Psoas muscle (tissue), 7 donors: ENCODE measurements at regions not wholly inside any gene's neighbourhood (a gene's known extent, or its start where the extent isn't known, plus 50 kb on each side); places are given as distances from the start of the nearest gene placed in this dataset.

Source experiments
- ATAC-seq, 4 donors: fragments of 200-7000 bp; cut with Tn5 transposase; one replicate each; pipeline ENCODE4 v1.9.1; 2020; ENCODE audit warnings: moderate library complexity in 3 of 4, mild to moderate bottlenecking in 2 of 4
- DNase-seq, 2 donors: peaks; one replicate each; pipeline ENCODE4 v3.0.0-alpha.2; 2020
- H3K27ac ChIP-seq: fragments of 200-600 bp; one replicate; pipeline ENCODE4 v1.8.0; 2022
- H3K27me3 ChIP-seq, 3 donors: fragments of 200-600 bp in 1 of 3; one replicate each; pipeline versions ENCODE4 v1.6.1 to v1.8.0; 2013 to 2022; ENCODE audit warnings: low read length in 2 of 3, mild to moderate bottlenecking in 2 of 3, moderate library complexity in 1 of 3; ENCODE audit not compliant: insufficient read depth in 3 of 3
- H3K36me3 ChIP-seq, 2 donors: fragments of 200-600 bp in 1 of 2; one replicate each; pipeline versions ENCODE4 v1.6.1 to v1.8.0; 2013 to 2022; ENCODE audit warnings: low read depth in 1 of 2, mild to moderate bottlenecking in 1 of 2, moderate library complexity in 1 of 2; ENCODE audit not compliant: insufficient read depth in 1 of 2
- H3K4me1 ChIP-seq: fragments of 200-600 bp; one replicate; pipeline ENCODE4 v1.8.0; 2022
- H3K4me3 ChIP-seq: fragments of 200-600 bp; one replicate; pipeline ENCODE4 v1.8.0; 2022; ENCODE audit warnings: mild to moderate bottlenecking
- H3K9me3 ChIP-seq: fragments of 200-600 bp; one replicate; pipeline ENCODE4 v1.8.0; 2022
- WGBS, 3 donors: extraction: QIAGEN DNeasy Blood & Tissue Kit; methylation state at CpG; one replicate each; pipeline versions ENCODE4 v1.1.6 to v1.1.7; 2013; 5-methylcytosine and 5-hydroxymethylcytosine counted together
- intact Hi-C, 2 donors: fragments of 100-400 bp; cut with DNase I; formaldehyde crosslinking; loops; one replicate each; pipeline versions ENCODE4 v1.11.0 to v1.14.2; 2022
- TF ChIP-seq, protein P1 (sequence below): fragments of 200-600 bp; IDR thresholded peaks from one replicate; pipeline ENCODE4 v1.8.0; 2022; ENCODE audit warnings: antibody characterized with exemption
- donor health status: healthy with polysubstance abuse.
- donor health status: DM: no; HTN: no; CAD: no; lungs with moderate emphysema.
- donor health status: Bipolar disorder and iron deficiency.
- donor health status: healthy.
- donor health status: DM: yes; HTN: yes; CAD: no.
- donor health status: DM: no; HTN: no; CAD: no.
- donor health status: DM: yes; HTN: yes; CAD: no.

DNA sequence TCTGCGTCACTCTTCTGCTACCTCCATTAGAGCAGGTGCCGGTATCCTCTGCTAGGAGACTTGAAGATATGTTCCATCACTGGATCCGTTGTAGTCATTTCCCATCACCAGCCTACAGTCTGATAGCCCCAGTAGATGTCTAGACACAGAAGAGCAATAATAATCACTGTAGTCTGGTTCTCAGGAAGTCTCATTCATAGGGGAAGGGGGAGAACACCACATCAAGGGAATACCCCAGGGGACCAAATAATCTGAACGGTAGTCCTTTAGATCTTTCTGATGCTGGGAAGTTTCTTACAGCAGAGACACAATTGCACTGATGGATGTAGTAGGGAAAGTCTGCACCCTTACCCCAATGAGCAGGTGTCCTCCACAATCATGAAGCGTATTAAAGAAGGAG lies 595.0 kb downstream of the EPHA3 start:
- intact Hi-C loops, result no loop called here

DNA sequence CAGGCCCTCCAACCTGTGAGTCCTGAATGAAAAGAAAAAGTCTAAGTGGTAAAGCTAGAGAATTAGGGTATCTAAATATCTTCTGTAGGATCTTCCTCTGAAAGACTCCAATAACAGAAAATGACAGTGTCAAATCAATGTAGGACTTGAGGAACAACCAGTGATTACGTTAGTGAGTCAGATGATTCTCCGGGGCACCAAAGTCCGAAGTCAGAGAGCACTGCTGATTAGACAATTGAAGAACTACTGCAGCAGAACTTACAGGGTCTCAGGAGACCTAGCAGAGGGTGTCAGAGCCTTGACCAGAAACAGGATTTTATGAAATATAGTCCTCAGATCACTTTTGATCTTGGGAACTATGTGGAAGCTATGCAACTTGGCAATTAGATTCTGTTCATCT lies 605.8 kb downstream of the EPHA3 start:
- Histone ChIP-seq H3K36me3 (no peaks in the 10 kb centered on the region), H3K4me1 (no peaks in the 10 kb centered on the region), H3K27me3 (no peaks in the 10 kb centered on the region), H3K27ac (no peak overlapping the region), H3K9me3 (peaks cover 7% of the 10 kb centered on the region), H3K4me3 (no peak overlapping the region)
- no peak for ATAC-seq
- WGBS, 3 donors, result 73 to 82% (median 80%) methylated on average over 3 of the region's 3 CpGs
- intact Hi-C loops, result no loop called here
- TF ChIP-seq, protein P1, sequence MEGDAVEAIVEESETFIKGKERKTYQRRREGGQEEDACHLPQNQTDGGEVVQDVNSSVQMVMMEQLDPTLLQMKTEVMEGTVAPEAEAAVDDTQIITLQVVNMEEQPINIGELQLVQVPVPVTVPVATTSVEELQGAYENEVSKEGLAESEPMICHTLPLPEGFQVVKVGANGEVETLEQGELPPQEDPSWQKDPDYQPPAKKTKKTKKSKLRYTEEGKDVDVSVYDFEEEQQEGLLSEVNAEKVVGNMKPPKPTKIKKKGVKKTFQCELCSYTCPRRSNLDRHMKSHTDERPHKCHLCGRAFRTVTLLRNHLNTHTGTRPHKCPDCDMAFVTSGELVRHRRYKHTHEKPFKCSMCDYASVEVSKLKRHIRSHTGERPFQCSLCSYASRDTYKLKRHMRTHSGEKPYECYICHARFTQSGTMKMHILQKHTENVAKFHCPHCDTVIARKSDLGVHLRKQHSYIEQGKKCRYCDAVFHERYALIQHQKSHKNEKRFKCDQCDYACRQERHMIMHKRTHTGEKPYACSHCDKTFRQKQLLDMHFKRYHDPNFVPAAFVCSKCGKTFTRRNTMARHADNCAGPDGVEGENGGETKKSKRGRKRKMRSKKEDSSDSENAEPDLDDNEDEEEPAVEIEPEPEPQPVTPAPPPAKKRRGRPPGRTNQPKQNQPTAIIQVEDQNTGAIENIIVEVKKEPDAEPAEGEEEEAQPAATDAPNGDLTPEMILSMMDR, result no peak
- no peak for DNase-seq

More for the DNA sequence above, 595.0 kb downstream of the EPHA3 start:
- TF ChIP-seq, protein P1, result no peak
- ATAC-seq (no peak), DNase-seq (no peak)
- H3K36me3 ChIP-seq, result no peaks in the 10 kb centered on the region
- H3K27ac ChIP-seq, result no peak overlapping the region
- no peaks in the 10 kb centered on the region for H3K4me1 ChIP-seq
- WGBS, 3 donors, result 76 to 88% (median 81%) methylated on average over 5 of the region's 5 CpGs
- no peaks in the 10 kb centered on the region for H3K9me3 ChIP-seq
- H3K27me3 ChIP-seq, result no peaks in the 10 kb centered on the region
- no peak overlapping the region for H3K4me3 ChIP-seq

DNA sequence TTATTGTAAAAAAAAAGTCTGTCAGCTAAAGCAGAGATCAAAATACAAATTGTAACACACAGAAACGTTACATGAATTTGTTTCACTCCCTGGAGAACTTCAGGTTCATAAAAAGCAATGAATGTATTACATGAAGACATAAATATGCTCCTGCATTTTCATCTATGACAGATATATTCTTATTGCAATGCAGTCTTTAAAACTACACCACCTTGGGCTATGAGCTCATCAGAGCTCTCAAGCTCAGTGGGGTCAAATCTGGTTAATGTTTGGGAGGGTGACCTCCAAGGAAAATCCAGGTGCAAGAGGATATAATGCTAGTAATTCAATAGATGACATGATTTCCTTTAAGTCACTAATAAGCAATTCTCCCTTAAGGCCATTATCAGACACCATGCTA lies 606.8 kb downstream of the EPHA3 start:
- ATAC-seq, result no peak
- no peak for DNase-seq
- no peaks in the 10 kb centered on the region for H3K36me3 ChIP-seq
- TF ChIP-seq, protein P1, result no peak
- H3K9me3 ChIP-seq, result peaks cover 7% of the 10 kb centered on the region
- H3K4me3 ChIP-seq, result no peak overlapping the region
- intact Hi-C loops, result no loop called here
- WGBS, 3 donors, result 9 to 27% (median 26%) methylated on average over 1 of the region's 1 CpG
- H3K27ac ChIP-seq, result no peak overlapping the region
- no peaks in the 10 kb centered on the region for H3K4me1 ChIP-seq
- H3K27me3 ChIP-seq, result no peaks in the 10 kb centered on the region

DNA sequence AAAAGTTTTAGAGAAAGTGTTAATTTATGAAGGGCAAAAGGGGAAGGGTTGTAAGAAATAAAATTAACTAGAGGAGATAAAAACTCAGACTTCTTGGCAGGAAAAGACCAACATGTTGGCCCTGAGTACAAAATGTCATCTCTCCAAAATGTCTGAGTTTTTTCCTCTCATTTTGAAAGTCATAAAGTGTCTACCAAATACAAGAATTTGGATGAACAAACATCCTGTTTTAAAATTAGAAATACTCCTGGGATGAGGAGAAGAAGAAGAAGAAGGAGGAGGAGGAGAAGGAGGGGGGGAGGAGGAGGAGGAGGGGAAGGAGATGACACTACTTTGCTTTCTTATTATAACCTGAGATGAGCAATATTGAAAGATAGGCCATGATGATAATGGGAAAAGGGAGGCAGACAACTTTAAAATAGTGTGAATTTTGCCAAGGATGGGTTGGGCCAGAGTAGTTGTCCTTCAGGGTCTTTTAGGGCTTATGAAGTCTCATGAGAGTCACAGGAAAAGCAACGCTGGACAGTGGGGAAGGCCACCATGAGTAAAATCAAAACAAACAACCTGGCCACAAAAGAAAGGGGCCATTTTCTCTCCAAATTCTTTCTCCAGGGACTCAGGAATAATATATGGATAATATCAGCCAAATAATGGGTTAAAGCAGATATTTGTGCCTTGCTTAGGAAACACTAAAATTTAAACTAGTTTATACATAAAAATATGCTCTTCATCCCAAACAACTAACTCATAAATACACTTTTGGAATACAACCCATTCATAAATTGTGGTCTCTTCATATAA lies 632.9 kb downstream of the EPHA3 start:
- TF ChIP-seq, protein P1, result no peak
- DNase-seq, result no peak
- no peaks in the 10 kb centered on the region for H3K27me3 ChIP-seq
- no peak for ATAC-seq
- H3K36me3 ChIP-seq, result no peaks in the 10 kb centered on the region
- H3K27ac ChIP-seq, result no peak overlapping the region
- no peak overlapping the region for H3K4me3 ChIP-seq
- H3K9me3 ChIP-seq, result no peaks in the 10 kb centered on the region
- H3K4me1 ChIP-seq, result no peaks in the 10 kb centered on the region
- intact Hi-C loops, result no loop called here
- WGBS, 3 donors, result 29 to 46% (median 42%) methylated on average over 1 of the region's 1 CpG

DNA sequence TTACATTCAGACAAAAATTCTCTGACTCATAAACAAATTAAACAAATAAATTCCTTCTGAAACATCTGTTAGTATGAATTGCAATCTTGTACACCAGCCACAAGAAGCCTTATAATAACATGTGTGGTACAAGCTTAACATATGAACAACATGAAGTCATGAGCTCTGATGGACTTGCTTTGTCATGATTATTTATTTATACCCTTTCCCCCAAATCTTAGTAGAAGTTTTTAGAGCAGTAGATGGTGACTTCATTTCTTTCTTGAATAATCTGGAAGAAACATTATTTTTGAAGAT lies 633.4 kb downstream of the EPHA3 start:
- H3K27me3 ChIP-seq, result no peaks in the 10 kb centered on the region
- no peak overlapping the region for H3K4me3 ChIP-seq
- no peaks in the 10 kb centered on the region for H3K9me3 ChIP-seq
- H3K27ac ChIP-seq, result no peak overlapping the region
- intact Hi-C loops, result no loop called here
- no peaks in the 10 kb centered on the region for H3K4me1 ChIP-seq
- TF ChIP-seq, protein P1, result no peak
- ATAC-seq (no peak), DNase-seq (no peak)
- H3K36me3 ChIP-seq, result no peaks in the 10 kb centered on the region
